Activated naive CD4-positive, alpha-beta T cell treated with anti-CD3 and anti-CD28 coated beads for 36 hours (primary cell): ENCODE measurements at regions not wholly inside any gene's neighbourhood (a gene's known extent, or its start where the extent isn't known, plus 50 kb on each side); places are given as distances from the start of the nearest gene placed in this dataset.
A peak's percentile ranks its signal among the peaks of the same experiment; 100 is the strongest.

ENCODE experiments used
- CTCF ChIA-PET: fragments of 350-600 bp; sonication (Branson Sonifier 250); formaldehyde crosslinking; loops from one replicate; lab custom pipeline; 2021; ENCODE audit warnings: antibody characterized with exemption; lab: Charles Lee
- DNase-seq: peaks from one replicate; pipeline ENCODE4 v3.0.0-alpha.2; 2020
- H3K27ac Mint-ChIP-seq: one replicate; pipeline ENCODE4 v1.8.0; 2021; ENCODE audit warnings: mild to moderate bottlenecking, mixed read lengths
- H3K27me3 Mint-ChIP-seq: one replicate; pipeline ENCODE4 v1.8.0; 2021; ENCODE audit warnings: low read depth, mixed read lengths
- H3K36me3 Mint-ChIP-seq: one replicate; pipeline ENCODE4 v1.8.0; 2021; ENCODE audit warnings: low read depth, mixed read lengths
- H3K4me1 Mint-ChIP-seq: one replicate; pipeline ENCODE4 v1.8.0; 2021; ENCODE audit warnings: low read depth, mixed read lengths
- H3K4me3 Mint-ChIP-seq: one replicate; pipeline ENCODE4 v1.8.0; 2021; ENCODE audit warnings: mild to moderate bottlenecking, moderate library complexity, mixed read lengths
- H3K9me3 Mint-ChIP-seq: one replicate; pipeline ENCODE4 v1.8.0; 2021; ENCODE audit warnings: mixed read lengths
- intact Hi-C: fragments of 100-400 bp; cut with micrococcal nuclease; formaldehyde crosslinking; loops from one replicate; pipeline ENCODE4 v1.15.1; 2023

- Mint-ChIP-seq H3K27me3 (no peaks in the 10 kb centered on the region), H3K27ac (no peak overlapping the region), H3K36me3 (no peaks in the 10 kb centered on the region), H3K9me3 (no peaks in the 10 kb centered on the region), H3K4me1 (peaks cover 24% of the 10 kb centered on the region), H3K4me3 (no peak overlapping the region)
- no peak for DNase-seq
- CTCF ChIA-PET, result interaction anchor here (0.6 kb wide), 1 partner anchor 12 kb away, joined by 5 read pairs; no protein-coding TSS in a partner anchor
- intact Hi-C loops, result no loop called here
These were observed 284.8 kb upstream of the FMN2 start for GRCh38 chr1:239806897-239807296.

- intact Hi-C loops, result no loop called here
These were observed 284.3 kb upstream of the FMN2 start for GRCh38 chr1:239807361-239807760.

GRCh38 chr1:239810061-239810481 lies 281.6 kb upstream of the FMN2 start:
- CTCF ChIA-PET, result interaction anchor here (0.5 kb wide), 1 partner anchor 248 kb away, joined by 3 read pairs; no protein-coding TSS in a partner anchor
- H3K9me3 Mint-ChIP-seq, result no peaks in the 10 kb centered on the region
- intact Hi-C loops, result loop anchor here (5.0 kb wide), 3 partner anchors 87 to 263 kb away; no protein-coding TSS in a partner anchor
- no peaks in the 10 kb centered on the region for H3K27me3 Mint-ChIP-seq
- no peaks in the 10 kb centered on the region for H3K36me3 Mint-ChIP-seq
- DNase-seq, result no peak
- no peak overlapping the region for H3K27ac Mint-ChIP-seq
- peaks cover 31% of the 10 kb centered on the region for H3K4me1 Mint-ChIP-seq
- H3K4me3 Mint-ChIP-seq, result no peak overlapping the region

More at GRCh38 chr1:239807361-239807760, 284.3 kb upstream of the FMN2 start:
- Mint-ChIP-seq H3K36me3 (no peaks in the 10 kb centered on the region), H3K27me3 (no peaks in the 10 kb centered on the region), H3K9me3 (no peaks in the 10 kb centered on the region), H3K27ac (no peak overlapping the region), H3K4me3 (no peak overlapping the region), H3K4me1 (peaks cover 24% of the 10 kb centered on the region)
- CTCF ChIA-PET, result interaction anchor here (0.6 kb wide), 1 partner anchor 13 kb away, joined by 5 read pairs; no protein-coding TSS in a partner anchor
- DNase-seq, result no peak

GRCh38 chr1:239811211-239811885 lies 280.3 kb upstream of the FMN2 start:
- Mint-ChIP-seq H3K9me3 (no peaks in the 10 kb centered on the region), H3K27me3 (no peaks in the 10 kb centered on the region), H3K36me3 (no peaks in the 10 kb centered on the region), H3K4me1 (peaks cover 29% of the 10 kb centered on the region), H3K4me3 (no peak overlapping the region), H3K27ac (no peak overlapping the region)
- DNase-seq, result peak; percentile 32
- CTCF ChIA-PET, result interaction anchor here (1.0 to 1.3 kb wide), 2 partner anchors 9 to 87 kb away, joined by 3 to 8 read pairs; no protein-coding TSS in a partner anchor
- intact Hi-C loops, result loop anchor here (1.0 to 5.0 kb wide), 4 partner anchors 19 to 264 kb away; no protein-coding TSS in a partner anchor

GRCh38 chr1:239812580-239812979 lies 279.1 kb upstream of the FMN2 start:
- Mint-ChIP-seq H3K27ac (no peak overlapping the region), H3K4me3 (no peak overlapping the region), H3K4me1 (peaks cover 29% of the 10 kb centered on the region), H3K36me3 (no peaks in the 10 kb centered on the region), H3K27me3 (no peaks in the 10 kb centered on the region), H3K9me3 (no peaks in the 10 kb centered on the region)
- CTCF ChIA-PET, result interaction anchor here (1.0 kb wide), 1 partner anchor 85 kb away, joined by 3 read pairs; no protein-coding TSS in a partner anchor
- DNase-seq, result no peak
- intact Hi-C loops, result loop anchor here (5.0 kb wide), 3 partner anchors 85 to 265 kb away; no protein-coding TSS in a partner anchor

- intact Hi-C loops, result loop anchor here (1.0 to 5.0 kb wide), 6 partner anchors 83 to 409 kb away; no protein-coding TSS in a partner anchor
- H3K36me3 Mint-ChIP-seq, result no peaks in the 10 kb centered on the region
- H3K9me3 Mint-ChIP-seq, result no peaks in the 10 kb centered on the region
- CTCF ChIA-PET, result no interaction called here
- no peak overlapping the region for H3K4me3 Mint-ChIP-seq
- no peak overlapping the region for H3K27ac Mint-ChIP-seq
- H3K27me3 Mint-ChIP-seq, result no peaks in the 10 kb centered on the region
- peaks cover 29% of the 10 kb centered on the region for H3K4me1 Mint-ChIP-seq
- peak; percentile 68 for DNase-seq
These were observed 277.3 kb upstream of the FMN2 start for GRCh38 chr1:239814306-239814881.

GRCh38 chr1:239815074-239815473 lies 276.6 kb upstream of the FMN2 start:
- CTCF ChIA-PET, result no interaction called here
- no peak overlapping the region for H3K27ac Mint-ChIP-seq

GRCh38 chr1:239816081-239816782 lies 275.5 kb upstream of the FMN2 start:
- CTCF ChIA-PET, result interaction anchor here (0.6 to 1.2 kb wide), 4 partner anchors 10 to 410 kb away, joined by 3 to 6 read pairs (median 4); no protein-coding TSS in a partner anchor
- Mint-ChIP-seq H3K4me1 (peaks cover 19% of the 10 kb centered on the region), H3K9me3 (no peaks in the 10 kb centered on the region), H3K27ac (no peak overlapping the region), H3K27me3 (no peaks in the 10 kb centered on the region), H3K4me3 (no peak overlapping the region), H3K36me3 (no peaks in the 10 kb centered on the region)
- no peak for DNase-seq
- intact Hi-C loops, result loop anchor here (5.0 kb wide), 1 partner anchor 509 kb away; no protein-coding TSS in a partner anchor

More at GRCh38 chr1:239815074-239815473, 276.6 kb upstream of the FMN2 start:
- DNase-seq, result peak; percentile 22
- H3K9me3 Mint-ChIP-seq, result no peaks in the 10 kb centered on the region
- H3K4me1 Mint-ChIP-seq, result peaks cover 28% of the 10 kb centered on the region
- no peaks in the 10 kb centered on the region for H3K27me3 Mint-ChIP-seq
- intact Hi-C loops, result loop anchor here (2.0 to 5.0 kb wide), 2 partner anchors 106 to 508 kb away; no protein-coding TSS in a partner anchor
- no peaks in the 10 kb centered on the region for H3K36me3 Mint-ChIP-seq
- no peak overlapping the region for H3K4me3 Mint-ChIP-seq

- DNase-seq, result no peak
- no peak overlapping the region for H3K27ac Mint-ChIP-seq
- no peaks in the 10 kb centered on the region for H3K9me3 Mint-ChIP-seq
- intact Hi-C loops, result loop anchor here (5.0 kb wide), 1 partner anchor 510 kb away; no protein-coding TSS in a partner anchor
- no peak overlapping the region for H3K4me3 Mint-ChIP-seq
- no peaks in the 10 kb centered on the region for H3K27me3 Mint-ChIP-seq
- peaks cover 11% of the 10 kb centered on the region for H3K4me1 Mint-ChIP-seq
- no peaks in the 10 kb centered on the region for H3K36me3 Mint-ChIP-seq
- CTCF ChIA-PET, result interaction anchor here (0.6 to 2.4 kb wide), 6 partner anchors 8 to 205 kb away, joined by 3 to 7 read pairs (median 6); no protein-coding TSS in a partner anchor
These were observed 274.4 kb upstream of the FMN2 start for GRCh38 chr1:239817276-239817675.

- Mint-ChIP-seq H3K9me3 (no peaks in the 10 kb centered on the region), H3K27ac (no peak overlapping the region), H3K4me1 (peaks cover 10% of the 10 kb centered on the region), H3K4me3 (no peak overlapping the region), H3K36me3 (no peaks in the 10 kb centered on the region), H3K27me3 (no peaks in the 10 kb centered on the region)
- no peak for DNase-seq
- CTCF ChIA-PET, result interaction anchor here (0.7 to 2.4 kb wide), 3 partner anchors 25 to 128 kb away, joined by 3 to 7 read pairs (median 6); no protein-coding TSS in a partner anchor
- intact Hi-C loops, result loop anchor here (5.0 kb wide), 1 partner anchor 510 kb away; no protein-coding TSS in a partner anchor
These were observed 273.9 kb upstream of the FMN2 start for GRCh38 chr1:239817801-239818200.

GRCh38 chr1:239819096-239819495 lies 272.6 kb upstream of the FMN2 start:
- no peaks in the 10 kb centered on the region for H3K9me3 Mint-ChIP-seq
- peak; percentile 31 for DNase-seq
- CTCF ChIA-PET, result interaction anchor here (0.6 to 2.4 kb wide), 7 partner anchors 14 to 413 kb away, joined by 3 to 7 read pairs (median 5); no protein-coding TSS in a partner anchor
- no peak overlapping the region for H3K4me3 Mint-ChIP-seq
- no peaks in the 10 kb centered on the region for H3K36me3 Mint-ChIP-seq
- intact Hi-C loops, result loop anchor here (5.0 kb wide), 1 partner anchor 512 kb away; no protein-coding TSS in a partner anchor
- H3K27me3 Mint-ChIP-seq, result no peaks in the 10 kb centered on the region
- peaks cover 9% of the 10 kb centered on the region for H3K4me1 Mint-ChIP-seq
- no peak overlapping the region for H3K27ac Mint-ChIP-seq
